ENCODE measurements at regions not wholly inside any gene's neighbourhood (a gene's known extent, or its start where the extent isn't known, plus 50 kb on each side); places are given as distances from the start of the nearest gene placed in this dataset.

- DNase-seq (ENCODE audit: low read depth) = no peak
- H3K4me3 ChIP-seq (ENCODE audit: low read depth, low read length) = no peak overlapping the region
- TF ChIP-seq, protein P1, sequence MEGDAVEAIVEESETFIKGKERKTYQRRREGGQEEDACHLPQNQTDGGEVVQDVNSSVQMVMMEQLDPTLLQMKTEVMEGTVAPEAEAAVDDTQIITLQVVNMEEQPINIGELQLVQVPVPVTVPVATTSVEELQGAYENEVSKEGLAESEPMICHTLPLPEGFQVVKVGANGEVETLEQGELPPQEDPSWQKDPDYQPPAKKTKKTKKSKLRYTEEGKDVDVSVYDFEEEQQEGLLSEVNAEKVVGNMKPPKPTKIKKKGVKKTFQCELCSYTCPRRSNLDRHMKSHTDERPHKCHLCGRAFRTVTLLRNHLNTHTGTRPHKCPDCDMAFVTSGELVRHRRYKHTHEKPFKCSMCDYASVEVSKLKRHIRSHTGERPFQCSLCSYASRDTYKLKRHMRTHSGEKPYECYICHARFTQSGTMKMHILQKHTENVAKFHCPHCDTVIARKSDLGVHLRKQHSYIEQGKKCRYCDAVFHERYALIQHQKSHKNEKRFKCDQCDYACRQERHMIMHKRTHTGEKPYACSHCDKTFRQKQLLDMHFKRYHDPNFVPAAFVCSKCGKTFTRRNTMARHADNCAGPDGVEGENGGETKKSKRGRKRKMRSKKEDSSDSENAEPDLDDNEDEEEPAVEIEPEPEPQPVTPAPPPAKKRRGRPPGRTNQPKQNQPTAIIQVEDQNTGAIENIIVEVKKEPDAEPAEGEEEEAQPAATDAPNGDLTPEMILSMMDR (IDR thresholded peaks at IDR 0.05; ENCODE audit: control insufficient read depth, extremely low read depth, insufficient read depth) = no peak
These were observed 511.4 kb downstream of the RNF144A start for GRCh38 chr2:7428454-7429204.

DNA sequence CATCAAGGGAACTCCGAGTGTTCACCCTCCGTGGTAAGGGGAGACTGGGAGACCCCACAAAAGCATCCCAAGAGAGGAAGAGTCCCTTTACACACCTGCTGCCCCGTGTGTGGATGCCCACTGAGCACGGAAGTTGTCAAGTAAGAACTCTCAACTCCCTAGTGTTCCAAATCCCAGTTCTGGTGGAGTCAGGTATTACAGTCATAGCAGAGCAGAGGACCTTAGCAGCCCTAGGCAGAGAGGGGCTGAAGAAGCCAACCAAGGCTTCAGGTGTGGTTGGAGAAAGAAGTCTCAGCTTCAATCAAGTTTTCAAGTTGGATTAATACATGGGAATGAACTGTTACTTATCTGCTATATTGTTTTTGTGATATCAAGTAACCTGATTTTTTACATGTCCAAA is 512.5 kb downstream of the RNF144A start:
- no peak overlapping the region for H3K4me3 ChIP-seq (ENCODE audit: low read depth, low read length)
- TF ChIP-seq, protein P1 (IDR thresholded peaks at IDR 0.05; ENCODE audit: control insufficient read depth, extremely low read depth, insufficient read depth) = no peak
- DNase-seq (ENCODE audit: low read depth) = no peak

GRCh38 chr2:7430421-7430868 is 513.2 kb downstream of the RNF144A start:
- TF ChIP-seq, protein P1 (IDR thresholded peaks at IDR 0.05; ENCODE audit: control insufficient read depth, extremely low read depth, insufficient read depth) = no peak
- no peak overlapping the region for H3K4me3 ChIP-seq (ENCODE audit: low read depth, low read length)
- no peak for DNase-seq (ENCODE audit: low read depth)

DNA sequence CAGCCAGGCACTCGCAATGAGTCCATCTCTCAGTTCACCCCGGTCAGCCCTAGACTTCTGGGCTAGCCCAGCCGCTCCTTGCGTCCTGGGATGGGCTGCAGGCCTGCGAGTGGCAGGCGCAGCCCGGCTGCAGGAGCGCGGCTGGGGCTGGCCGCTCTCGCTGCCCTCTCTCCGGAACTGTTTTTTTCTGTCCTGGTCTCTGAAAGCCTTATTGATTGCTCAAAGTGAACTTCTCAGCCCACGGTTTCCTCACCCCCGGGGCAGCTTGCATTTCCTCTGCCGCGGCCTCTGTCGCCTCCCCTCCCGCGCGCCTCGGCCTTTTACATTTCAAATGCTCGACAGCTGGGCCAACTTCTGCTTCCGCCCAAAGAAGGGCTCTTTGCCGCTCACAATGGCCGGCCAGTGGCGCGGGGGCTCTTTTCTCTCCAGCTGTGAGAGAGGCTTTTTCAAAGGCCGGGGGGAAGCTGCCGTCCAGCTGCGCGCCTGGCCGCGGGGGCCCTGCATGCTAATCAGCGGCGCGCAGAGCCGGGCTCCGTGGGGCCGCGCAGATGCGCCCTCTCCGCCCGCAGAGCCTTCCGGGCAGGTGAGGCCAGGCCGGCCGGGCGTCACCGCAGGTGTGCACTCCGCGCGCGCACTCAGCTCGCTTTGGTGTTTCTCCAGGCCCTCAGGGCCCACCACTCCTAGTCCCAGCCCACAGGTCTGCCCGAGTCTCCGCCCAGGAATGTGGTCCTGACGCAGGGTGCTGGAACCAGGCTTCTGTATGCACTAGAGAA is 513.8 kb downstream of the RNF144A start:
- TF ChIP-seq, protein P1 (IDR thresholded peaks at IDR 0.05; ENCODE audit: control insufficient read depth, extremely low read depth, insufficient read depth) = no peak
- no peak overlapping the region for H3K4me3 ChIP-seq (ENCODE audit: low read depth, low read length)
- DNase-seq (ENCODE audit: low read depth) = no peak

DNA sequence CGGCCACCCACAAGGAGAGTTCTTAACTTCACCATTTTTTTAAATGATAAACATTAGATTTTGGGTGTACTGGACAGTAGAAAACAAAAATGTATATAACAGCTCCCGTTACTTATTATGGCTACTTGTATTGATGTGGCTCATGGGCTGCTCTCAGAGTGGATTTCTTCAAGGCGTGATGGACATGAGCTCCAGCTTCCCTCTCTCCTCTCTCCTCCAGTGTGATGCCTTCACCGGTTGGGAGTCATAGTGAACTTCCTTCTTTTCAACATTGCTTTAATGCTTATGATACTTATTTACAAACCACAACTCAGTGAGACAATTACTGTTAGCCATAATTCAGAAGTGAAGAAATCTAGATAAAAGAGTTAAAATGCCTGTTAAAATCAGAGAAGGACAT is 515.2 kb downstream of the RNF144A start:
- TF ChIP-seq, protein P1 (IDR thresholded peaks at IDR 0.05; ENCODE audit: control insufficient read depth, extremely low read depth, insufficient read depth) = no peak
- no peak for DNase-seq (ENCODE audit: low read depth)
- no peak overlapping the region for H3K4me3 ChIP-seq (ENCODE audit: low read depth, low read length)

- no peak for DNase-seq (ENCODE audit: low read depth)
- TF ChIP-seq, protein P1 (IDR thresholded peaks at IDR 0.05; ENCODE audit: control insufficient read depth, extremely low read depth, insufficient read depth) = no peak
- no peak overlapping the region for H3K4me3 ChIP-seq (ENCODE audit: low read depth, low read length)
These were observed 519.1 kb downstream of the RNF144A start for GRCh38 chr2:7436096-7436906.
